ENCODE measurements at regions not wholly inside any gene's neighbourhood (a gene's known extent, or its start where the extent isn't known, plus 50 kb on each side); places are given as distances from the start of the nearest gene placed in this dataset.

DNA sequence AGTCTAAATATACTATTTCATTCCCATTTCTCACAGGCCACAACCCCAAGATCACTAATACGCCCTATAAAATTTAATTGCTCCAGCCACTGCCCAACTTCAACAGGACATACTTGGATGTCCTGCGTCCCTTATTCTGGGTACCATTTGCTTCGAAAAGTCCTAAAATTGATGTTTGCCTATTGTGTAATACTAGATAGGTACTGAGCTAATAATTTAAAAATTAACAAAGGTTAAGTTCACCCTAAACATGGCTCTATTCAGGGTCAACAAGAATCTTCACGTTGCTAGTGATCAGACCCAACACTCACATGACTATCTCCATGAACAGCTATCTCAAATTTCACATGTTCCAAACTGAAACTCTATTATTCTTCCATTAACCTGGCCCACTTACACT lies 296.4 kb upstream of the RND3 start:
- no peak for TF ChIP-seq CTCF (IDR thresholded peaks at IDR 0.05)
- TF ChIP-seq EZH2 (IDR thresholded peaks at IDR 0.05) = no peak
